ENCODE measurements at regions not wholly inside any gene's neighbourhood (a gene's known extent, or its start where the extent isn't known, plus 50 kb on each side); places are given as distances from the start of the nearest gene placed in this dataset.
"Not testable (repeated sequence)": the region's sequence is repeated elsewhere in the genome, so short reads cannot be mapped to it uniquely, and the experiment has no call there.

- Mint-ChIP-seq H3K4me3 (no peak overlapping the region), H3K27me3 (ENCODE audit: low read depth) (no peaks in the 10 kb centered on the region), H3K36me3 (no peaks in the 10 kb centered on the region), H3K27ac (no peak overlapping the region), H3K9me3 (peaks cover 5% of the 10 kb centered on the region; the same call in 1 of the 2 replicates), H3K4me1 (no peaks in the 10 kb centered on the region; the same call in 1 of the 2 replicates)
- no peak for DNase-seq (ENCODE audit: low spot score)
- POLR2A ChIA-PET = no interaction called here
- CTCF ChIA-PET = no interaction called here
- ATAC-seq = no peak
- no peak for TF ChIP-seq ZNF396 (CRISPR knock-in tag; IDR thresholded peaks at IDR 0.05; ENCODE audit: borderline replicate concordance)
- TF ChIP-seq E2F5 (CRISPR knock-in tag; IDR thresholded peaks at IDR 0.05) = no peak
- no peak for TF ChIP-seq TEAD4 (CRISPR knock-in tag; IDR thresholded peaks at IDR 0.05)
- no peak for TF ChIP-seq ESRRA (CRISPR knock-in tag; IDR thresholded peaks at IDR 0.05; ENCODE audit: borderline replicate concordance)
- TF ChIP-seq ZNF416 (CRISPR knock-in tag; IDR thresholded peaks at IDR 0.05) = no peak
- TF ChIP-seq TP53 (CRISPR knock-in tag; IDR thresholded peaks at IDR 0.05) = no peak
- no peak for TF ChIP-seq JAZF1 (CRISPR knock-in tag; IDR thresholded peaks at IDR 0.05)
- TF ChIP-seq PREB (CRISPR knock-in tag; IDR thresholded peaks at IDR 0.05; ENCODE audit: borderline replicate concordance) = no peak
- no peak for TF ChIP-seq NFATC4 (CRISPR knock-in tag; IDR thresholded peaks at IDR 0.05)
- no peak for TF ChIP-seq IRF2 (CRISPR knock-in tag; IDR thresholded peaks at IDR 0.05; ENCODE audit: borderline replicate concordance, low read depth)
- no peak for TF ChIP-seq CBFB (CRISPR knock-in tag; IDR thresholded peaks at IDR 0.05; ENCODE audit: low read depth)
- no peak for TF ChIP-seq TCF7 (CRISPR knock-in tag; IDR thresholded peaks at IDR 0.05; ENCODE audit: low read depth)
- no peak for TF ChIP-seq NR3C1 (CRISPR knock-in tag; conservative IDR thresholded peaks at IDR 0.05; ENCODE audit: low read depth)
- TF ChIP-seq RORB (CRISPR knock-in tag; IDR thresholded peaks at IDR 0.05) = no peak
- no peak for TF ChIP-seq GTF2I (CRISPR knock-in tag; conservative IDR thresholded peaks at IDR 0.05)
- no peak for TF ChIP-seq EMX1 (CRISPR knock-in tag; IDR thresholded peaks at IDR 0.05)
- no peak for TF ChIP-seq PRRX2 (CRISPR knock-in tag; IDR thresholded peaks at IDR 0.05)
- no peak for TF ChIP-seq ZNF423 (CRISPR knock-in tag; IDR thresholded peaks at IDR 0.05)
- no peak for TF ChIP-seq FOXJ3 (CRISPR knock-in tag; IDR thresholded peaks at IDR 0.05; ENCODE audit: borderline replicate concordance)
Observed at GRCh38 chr13:64127192-64127591, 2711.5 kb upstream of the PCDH20 start.

GRCh38 chr13:64121023-64121709, 2705.5 kb upstream of the PCDH20 start:
- H3K27ac Mint-ChIP-seq; ATAC-seq; CTCF ChIA-PET; H3K4me1 Mint-ChIP-seq; DNase-seq (ENCODE audit: low spot score); H3K4me3 Mint-ChIP-seq; H3K27me3 Mint-ChIP-seq (ENCODE audit: low read depth): not testable (repeated sequence)
- POLR2A ChIA-PET = interaction anchor here (0.8 kb wide), 1 partner anchor 808 kb away, joined by 3 read pairs; no protein-coding TSS in a partner anchor
- Mint-ChIP-seq H3K36me3 (peaks cover 22% of the 10 kb centered on the region), H3K9me3 (peaks cover 55% of the 10 kb centered on the region)

GRCh38 chr13:64099994-64100393, 2684.3 kb upstream of the PCDH20 start:
- DNase-seq (ENCODE audit: low spot score) (no peak), ATAC-seq (peak; percentile 53; the same call in 1 of the 2 replicates)
- Mint-ChIP-seq H3K4me3 (no peak overlapping the region), H3K27me3 (ENCODE audit: low read depth) (no peaks in the 10 kb centered on the region), H3K36me3 (no peaks in the 10 kb centered on the region), H3K4me1 (no peaks in the 10 kb centered on the region), H3K27ac (no peak overlapping the region), H3K9me3 (no peaks in the 10 kb centered on the region)
- CTCF ChIA-PET = no interaction called here
- POLR2A ChIA-PET = no interaction called here
- TF ChIP-seq AR (CRISPR knock-in tag; IDR thresholded peaks at IDR 0.05) (no peak), ZNF281 (CRISPR knock-in tag; IDR thresholded peaks at IDR 0.05) (no peak), GABPB1 (CRISPR knock-in tag; IDR thresholded peaks at IDR 0.05) (no peak)
